NCI-H2171 (cell line): ENCODE measurements at regions not wholly inside any gene's neighbourhood (a gene's known extent, or its start where the extent isn't known, plus 50 kb on each side); places are given as distances from the start of the nearest gene placed in this dataset.

Experiments used
- DNase-seq: peaks from one replicate; lab custom pipeline; 2025; lab: John Stamatoyannopoulos, UW

GRCh38 chr17:77458202-77459017 lies 317.6 kb downstream of the SEC14L1 start:
- DNase-seq: no peak

- DNase-seq: no peak
Observed at GRCh38 chr17:77459018-77459755, 318.4 kb downstream of the SEC14L1 start.

- DNase-seq: no peak
Observed at GRCh38 chr17:77460514-77461046, 319.8 kb downstream of the SEC14L1 start.

GRCh38 chr17:77461277-77462057 lies 320.7 kb downstream of the SEC14L1 start:
- no peak for DNase-seq

- DNase-seq: no peak
Observed at GRCh38 chr17:77462090-77462489, 321.3 kb downstream of the SEC14L1 start.

- no peak for DNase-seq
Observed at GRCh38 chr17:77462553-77463497, 322.1 kb downstream of the SEC14L1 start.

GRCh38 chr17:77464988-77465357 lies 324.2 kb downstream of the SEC14L1 start:
- DNase-seq: no peak

- DNase-seq: no peak
Observed at GRCh38 chr17:77465358-77466041, 324.7 kb downstream of the SEC14L1 start.

GRCh38 chr17:77466140-77466539 lies 325.4 kb downstream of the SEC14L1 start:
- no peak for DNase-seq

- no peak for DNase-seq
Observed at GRCh38 chr17:77466596-77467223, 325.9 kb downstream of the SEC14L1 start.

- no peak for DNase-seq
Observed at GRCh38 chr17:77467521-77467920, 326.8 kb downstream of the SEC14L1 start.

- no peak for DNase-seq
Observed at GRCh38 chr17:77468897-77469296, 328.1 kb downstream of the SEC14L1 start.

GRCh38 chr17:77470330-77470786 lies 329.6 kb downstream of the SEC14L1 start:
- DNase-seq: no peak

- no peak for DNase-seq
Observed at GRCh38 chr17:77470800-77471733, 330.3 kb downstream of the SEC14L1 start.

GRCh38 chr17:77471984-77472461 lies 331.3 kb downstream of the SEC14L1 start:
- peak; percentile 35 for DNase-seq

- no peak for DNase-seq
Observed at GRCh38 chr17:77472468-77473310, 331.9 kb downstream of the SEC14L1 start.

- no peak for DNase-seq
Observed at GRCh38 chr17:77473615-77474226, 333.0 kb downstream of the SEC14L1 start.
